Stomach (tissue), 4 donors: ENCODE measurements at regions not wholly inside any gene's neighbourhood (a gene's known extent, or its start where the extent isn't known, plus 50 kb on each side); places are given as distances from the start of the nearest gene placed in this dataset.

ENCODE experiments used
- CTCF ChIP-seq, 7 experiments: fragments of 450-650 bp in 4 of 7; fragments of 200-600 bp in 3 of 7; sonication (generic) in 3 of 7; IDR thresholded peaks; one replicate each; pipeline ENCODE4 v1.5.1; 2016 to 2019; ENCODE audit warnings: antibody characterized with exemption in 7 of 7, control low read depth in 2 of 7, mild to moderate bottlenecking in 1 of 7
- EP300 ChIP-seq: sonication (generic); formaldehyde crosslinking; IDR thresholded peaks from one replicate; pipeline ENCODE4 v1.6.1; 2017; ENCODE audit warnings: antibody characterized with exemption
- POLR2A ChIP-seq, 4 donors: fragments of 450-650 bp; IDR thresholded peaks; one replicate each; pipeline ENCODE4 v1.6.1; 2016; ENCODE audit warnings: antibody characterized with exemption in 4 of 4, control low read depth in 2 of 4, mild to moderate bottlenecking in 1 of 4, moderate library complexity in 1 of 4
- POLR2AphosphoS5 ChIP-seq, 3 donors: sonication (generic); formaldehyde crosslinking; IDR thresholded peaks; one replicate each; pipeline ENCODE4 v1.6.1; 2016; ENCODE audit warnings: antibody characterized with exemption in 3 of 3

GRCh38 chr6:99668036-99668705 is 61.5 kb downstream of the PRDM13 start:
- TF ChIP-seq CTCF (IDR thresholded peaks at IDR 0.05), result no peak
- no peak for TF ChIP-seq POLR2A (IDR thresholded peaks at IDR 0.05)
- no peak for TF ChIP-seq POLR2AphosphoS5 (IDR thresholded peaks at IDR 0.05)
- no peak for TF ChIP-seq EP300
